Caco-2 (cell line): ENCODE measurements at regions not wholly inside any gene's neighbourhood (a gene's known extent, or its start where the extent isn't known, plus 50 kb on each side); places are given as distances from the start of the nearest gene placed in this dataset.

Experiments
- BruUV-seq: library from RNA; stranded (reverse); fragments of 400-500 nt; replicated peaks from 2 replicates; lab custom pipeline; 2021; lab: Mats Ljungman, UMichigan
- CTCF ChIA-PET: fragments of 300-600 bp; sonication (Branson Sonifier 250); formaldehyde crosslinking; loops from one replicate; lab custom pipeline; 2022; ENCODE audit warnings: antibody characterized with exemption; lab: Charles Lee
- POLR2A ChIA-PET: fragments of 300-600 bp; sonication (Branson Sonifier 250); formaldehyde crosslinking; loops from one replicate; lab custom pipeline; 2022; ENCODE audit warnings: antibody characterized with exemption; lab: Charles Lee
- DNase-seq, 2 experiments: peaks; one replicate each; pipeline versions ENCODE4 v3.0.0 to v3.0.0-alpha.2; 2020 to 2022
- H3K27me3 ChIP-seq: replicated peaks from 2 replicates; pipeline ENCODE4 v1.6.0; 2011; ENCODE audit warnings: low read length; ENCODE audit not compliant: control insufficient read depth, insufficient read depth
- H3K36me3 ChIP-seq: 2 replicates; pipeline ENCODE4 v1.5.1; 2011; ENCODE audit warnings: low read length; ENCODE audit not compliant: control insufficient read depth, insufficient read depth
- H3K4me1 ChIP-seq: fragments of 250-450 bp; sonication (Bioruptor Pico); 2 replicates; pipeline ENCODE4 v1.5.1; 2020; ENCODE audit warnings: mild to moderate bottlenecking
- H3K4me3 ChIP-seq: 2 replicates; pipeline ENCODE4 v1.5.1; 2011; ENCODE audit warnings: low read depth, mild to moderate bottlenecking, control low read depth, low read length
- H3K9me3 ChIP-seq: fragments of 250-450 bp; sonication (Bioruptor Pico); 2 replicates; pipeline ENCODE4 v1.5.1; 2020; ENCODE audit warnings: mild to moderate bottlenecking, moderate library complexity
- H3K27ac Mint-ChIP-seq: one replicate; pipeline ENCODE4 v1.8.0; 2022; ENCODE audit warnings: mixed read lengths; ENCODE audit not compliant: unreplicated experiment
- H3K27me3 Mint-ChIP-seq: one replicate; pipeline ENCODE4 v1.8.0; 2022; ENCODE audit warnings: mixed read lengths; ENCODE audit not compliant: insufficient read depth, unreplicated experiment
- H3K36me3 Mint-ChIP-seq: one replicate; pipeline ENCODE4 v1.8.0; 2022; ENCODE audit warnings: mild to moderate bottlenecking, mixed read lengths; ENCODE audit not compliant: insufficient read depth, unreplicated experiment
- H3K4me1 Mint-ChIP-seq: one replicate; pipeline ENCODE4 v1.8.0; 2022; ENCODE audit warnings: low read depth, mixed read lengths; ENCODE audit not compliant: unreplicated experiment
- H3K4me3 Mint-ChIP-seq: one replicate; pipeline ENCODE4 v1.8.0; 2022; ENCODE audit warnings: mild to moderate bottlenecking, moderate library complexity, mixed read lengths; ENCODE audit not compliant: unreplicated experiment
- H3K9me3 Mint-ChIP-seq: one replicate; pipeline ENCODE4 v1.8.0; 2022; ENCODE audit warnings: mixed read lengths; ENCODE audit not compliant: unreplicated experiment
- intact Hi-C: fragments of 100-400 bp; cut with micrococcal nuclease; formaldehyde crosslinking; loops from one replicate; pipeline ENCODE4 v1.10.0; 2022; ENCODE audit not compliant: unreplicated experiment
- TF ChIP-seq, protein P1 (sequence below), 2 experiments: fragments of 200-600 bp in 1 of 2; IDR thresholded peaks; 1 replicate in 1 of 2; 2 replicates in 1 of 2; pipeline versions ENCODE4 v1.5.1 to v1.8.0; 2011 to 2022; ENCODE audit warnings: antibody characterized with exemption in 1 of 2, control low read depth in 1 of 2, inconsistent platforms in 1 of 2, low read depth in 1 of 2, low read length in 1 of 2, mild to moderate bottlenecking in 1 of 2, moderate library complexity in 1 of 2; ENCODE audit not compliant: insufficient read depth in 1 of 2, severe bottlenecking in 1 of 2, unreplicated experiment in 1 of 2

GRCh38 chr4:136316961-136317360, 1215.3 kb downstream of the PCDH18 start:
- ChIA-PET POLR2A (no interaction called here), CTCF (no interaction called here)
- Mint-ChIP-seq H3K4me3 (no peak overlapping the region), H3K9me3 (no peaks in the 10 kb centered on the region), H3K27me3 (no peaks in the 10 kb centered on the region), H3K27ac (no peak overlapping the region), H3K4me1 (peaks cover 6% of the 10 kb centered on the region), H3K36me3 (no peaks in the 10 kb centered on the region)
- intact Hi-C loops, result no loop called here
- no peaks in the 10 kb centered on the region for H3K36me3 ChIP-seq
- no peak for DNase-seq
- H3K4me1 ChIP-seq, result peaks cover 11% of the 10 kb centered on the region
- TF ChIP-seq, protein P1, sequence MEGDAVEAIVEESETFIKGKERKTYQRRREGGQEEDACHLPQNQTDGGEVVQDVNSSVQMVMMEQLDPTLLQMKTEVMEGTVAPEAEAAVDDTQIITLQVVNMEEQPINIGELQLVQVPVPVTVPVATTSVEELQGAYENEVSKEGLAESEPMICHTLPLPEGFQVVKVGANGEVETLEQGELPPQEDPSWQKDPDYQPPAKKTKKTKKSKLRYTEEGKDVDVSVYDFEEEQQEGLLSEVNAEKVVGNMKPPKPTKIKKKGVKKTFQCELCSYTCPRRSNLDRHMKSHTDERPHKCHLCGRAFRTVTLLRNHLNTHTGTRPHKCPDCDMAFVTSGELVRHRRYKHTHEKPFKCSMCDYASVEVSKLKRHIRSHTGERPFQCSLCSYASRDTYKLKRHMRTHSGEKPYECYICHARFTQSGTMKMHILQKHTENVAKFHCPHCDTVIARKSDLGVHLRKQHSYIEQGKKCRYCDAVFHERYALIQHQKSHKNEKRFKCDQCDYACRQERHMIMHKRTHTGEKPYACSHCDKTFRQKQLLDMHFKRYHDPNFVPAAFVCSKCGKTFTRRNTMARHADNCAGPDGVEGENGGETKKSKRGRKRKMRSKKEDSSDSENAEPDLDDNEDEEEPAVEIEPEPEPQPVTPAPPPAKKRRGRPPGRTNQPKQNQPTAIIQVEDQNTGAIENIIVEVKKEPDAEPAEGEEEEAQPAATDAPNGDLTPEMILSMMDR (IDR thresholded peaks at IDR 0.05; ENCODE audit: insufficient read depth in 1 of 2, low read depth in 1 of 2, low read length in 1 of 2, severe bottlenecking in 1 of 2, unreplicated experiment in 1 of 2), result no peak
- H3K27me3 ChIP-seq, result no peaks in the 10 kb centered on the region
- no TSS peak for BruUV-seq
- no peak overlapping the region for H3K4me3 ChIP-seq
- H3K9me3 ChIP-seq, result no peaks in the 10 kb centered on the region

DNA sequence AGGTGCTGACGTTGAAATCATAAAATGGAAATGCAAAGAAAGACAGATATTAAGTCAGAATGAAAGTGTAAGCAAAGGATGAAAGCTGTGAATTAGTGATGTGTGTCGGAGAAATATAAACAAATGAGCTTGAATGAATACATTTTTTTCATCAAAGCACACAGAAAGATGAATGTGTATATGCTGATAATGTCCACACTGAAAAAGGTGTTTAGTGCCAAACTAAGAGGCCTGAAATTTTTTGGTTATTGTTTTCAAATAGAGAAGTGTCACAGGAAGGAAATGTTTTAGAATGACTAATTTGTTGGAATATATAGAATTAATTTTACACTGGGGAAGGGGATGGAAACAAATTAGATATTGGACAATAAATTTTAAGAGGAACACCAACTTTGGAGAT, 1217.6 kb downstream of the PCDH18 start:
- H3K27ac Mint-ChIP-seq, result no peak overlapping the region
- Histone ChIP-seq H3K4me3 (no peak overlapping the region), H3K36me3 (no peaks in the 10 kb centered on the region), H3K27me3 (no peaks in the 10 kb centered on the region), H3K4me1 (peaks cover 1% of the 10 kb centered on the region), H3K9me3 (no peaks in the 10 kb centered on the region)
- no peaks in the 10 kb centered on the region for H3K9me3 Mint-ChIP-seq
- H3K27me3 Mint-ChIP-seq, result no peaks in the 10 kb centered on the region
- CTCF ChIA-PET, result no interaction called here
- no peaks in the 10 kb centered on the region for H3K36me3 Mint-ChIP-seq
- DNase-seq, result no peak
- BruUV-seq, result no TSS peak
- intact Hi-C loops, result no loop called here
- TF ChIP-seq, protein P1 (IDR thresholded peaks at IDR 0.05; ENCODE audit: insufficient read depth in 1 of 2, low read depth in 1 of 2, low read length in 1 of 2, severe bottlenecking in 1 of 2, unreplicated experiment in 1 of 2), result no peak
- H3K4me1 Mint-ChIP-seq, result no peaks in the 10 kb centered on the region
- POLR2A ChIA-PET, result no interaction called here
- no peak overlapping the region for H3K4me3 Mint-ChIP-seq

- intact Hi-C loops, result no loop called here
- no peaks in the 10 kb centered on the region for H3K27me3 ChIP-seq
- no peaks in the 10 kb centered on the region for H3K4me1 ChIP-seq
- H3K4me1 Mint-ChIP-seq, result no peaks in the 10 kb centered on the region
- no peak overlapping the region for H3K4me3 ChIP-seq
- no TSS peak for BruUV-seq
- no peak for DNase-seq
- ChIA-PET CTCF (no interaction called here), POLR2A (no interaction called here)
- H3K9me3 ChIP-seq, result no peaks in the 10 kb centered on the region
- no peaks in the 10 kb centered on the region for H3K36me3 ChIP-seq
- TF ChIP-seq, protein P1 (IDR thresholded peaks at IDR 0.05; ENCODE audit: insufficient read depth in 1 of 2, low read depth in 1 of 2, low read length in 1 of 2, severe bottlenecking in 1 of 2, unreplicated experiment in 1 of 2), result no peak
- no peaks in the 10 kb centered on the region for H3K9me3 Mint-ChIP-seq
- H3K36me3 Mint-ChIP-seq, result no peaks in the 10 kb centered on the region
- H3K27ac Mint-ChIP-seq, result no peak overlapping the region
- no peak overlapping the region for H3K4me3 Mint-ChIP-seq
- H3K27me3 Mint-ChIP-seq, result no peaks in the 10 kb centered on the region
Measured at GRCh38 chr4:136311774-136312173, 1220.5 kb downstream of the PCDH18 start.
